H1 (cell line): ENCODE measurements at regions not wholly inside any gene's neighbourhood (a gene's known extent, or its start where the extent isn't known, plus 50 kb on each side); places are given as distances from the start of the nearest gene placed in this dataset.

Experiments used
- CTCF ChIA-PET: fragments of 300-600 bp; sonication (Branson Sonifier 250); formaldehyde crosslinking; loops from one replicate; lab custom pipeline; 2021; ENCODE audit not compliant: partially characterized antibody; lab: Charles Lee
- POLR2A ChIA-PET: fragments of 300-600 bp; sonication (Branson Sonifier 250); formaldehyde crosslinking; loops from one replicate; lab custom pipeline; 2021; ENCODE audit warnings: inconsistent platforms; ENCODE audit not compliant: partially characterized antibody; lab: Charles Lee
- DNase-seq, 2 experiments: peaks; one replicate each; pipeline versions ENCODE4 v3.0.0 to v3.0.0-alpha.2; 2010 to 2022; ENCODE audit warnings: low spot score in 2 of 2, low read depth in 1 of 2, mixed read lengths in 1 of 2
- FAIRE-seq: peaks from 2 replicates; lab custom pipeline; 2011; peaks lifted over from hg19 to GRCh38; lab: Jason Lieb, UNC
- H2AFZ ChIP-seq: 2 replicates; pipeline ENCODE4 v1.8.1; 2012; ENCODE audit warnings: low read length, inconsistent platforms
- H2AK5ac ChIP-seq: 2 replicates; pipeline ENCODE4 v1.6.1; 2013; ENCODE audit warnings: low read depth, low read length
- H2BK120ac ChIP-seq: replicated peaks from 2 replicates; pipeline ENCODE3; 2013; ENCODE audit warnings: low read depth, low read length, inconsistent platforms
- H2BK12ac ChIP-seq: 2 replicates; pipeline ENCODE4 v1.6.1; 2013; ENCODE audit warnings: low read depth, low read length
- H2BK15ac ChIP-seq: 2 replicates; pipeline ENCODE4 v1.6.1; 2013; ENCODE audit warnings: low read length
- H2BK20ac ChIP-seq: 2 replicates; pipeline ENCODE4 v1.6.1; 2013; ENCODE audit warnings: low read length
- H2BK5ac ChIP-seq: 2 replicates; pipeline ENCODE4 v1.6.1; 2013; ENCODE audit warnings: low read depth, low read length
- H3K14ac ChIP-seq: 2 replicates; pipeline ENCODE4 v1.6.1; 2013; ENCODE audit warnings: inconsistent platforms; ENCODE audit not compliant: insufficient read length
- H3K18ac ChIP-seq: 2 replicates; pipeline ENCODE4 v1.6.1; 2013; ENCODE audit warnings: low read length; ENCODE audit errors: extremely low read depth
- H3K23ac ChIP-seq: 2 replicates; pipeline ENCODE4 v1.6.1; 2013; ENCODE audit warnings: inconsistent platforms; ENCODE audit not compliant: insufficient read length
- H3K23me2 ChIP-seq: 2 replicates; pipeline ENCODE4 v1.6.1; 2013; ENCODE audit warnings: low read depth, low read length
- H3K27ac ChIP-seq: 2 replicates; pipeline ENCODE4 v1.6.1; 2011; ENCODE audit warnings: low read depth, low read length, inconsistent platforms
- H3K27me3 ChIP-seq, 4 experiments: replicated peaks in 1 of 4; 1 replicate in 1 of 4; 2 replicates in 3 of 4; pipeline versions ENCODE4 v1.6.1 to v1.8.1; 2011 to 2013; ENCODE audit warnings: low read length in 3 of 4, mild to moderate bottlenecking in 3 of 4, inconsistent platforms in 2 of 4, mixed read lengths in 2 of 4, moderate library complexity in 1 of 4; ENCODE audit not compliant: control insufficient read depth in 3 of 4, insufficient read depth in 3 of 4; ENCODE audit errors: extremely low read depth in 1 of 4
- H3K36me3 ChIP-seq, 4 experiments: 2 replicates each; pipeline versions ENCODE4 v1.6.1 to v1.8.1; 2011 to 2013; ENCODE audit warnings: mild to moderate bottlenecking in 4 of 4, low read length in 3 of 4, moderate library complexity in 2 of 4, control low read depth in 1 of 4, inconsistent platforms in 1 of 4; ENCODE audit not compliant: insufficient read depth in 4 of 4, control insufficient read depth in 2 of 4
- H3K4ac ChIP-seq: replicated peaks from 2 replicates; pipeline ENCODE3; 2013; ENCODE audit warnings: low read length, low read depth, mixed read lengths, inconsistent platforms; ENCODE audit not compliant: insufficient read length
- H3K4me1 ChIP-seq, 4 experiments: replicated peaks in 1 of 4; 1 replicate in 1 of 4; 2 replicates in 3 of 4; pipeline versions ENCODE4 v1.6.1 to v1.8.1; 2011 to 2013; ENCODE audit warnings: low read length in 3 of 4, inconsistent platforms in 2 of 4, mixed read lengths in 1 of 4; ENCODE audit not compliant: insufficient read depth in 4 of 4, control insufficient read depth in 3 of 4
- H3K4me2 ChIP-seq, 2 experiments: 2 replicates each; pipeline versions ENCODE4 v1.6.1 to v1.8.1; 2011 to 2013; ENCODE audit warnings: low read depth in 2 of 2, low read length in 2 of 2, control low read depth in 1 of 2, inconsistent platforms in 1 of 2, mild to moderate bottlenecking in 1 of 2; ENCODE audit not compliant: insufficient read depth in 1 of 2
- H3K4me3 ChIP-seq, 4 experiments: fragments of 200-600, 300-600 bp in 1 of 4; sonication (generic), shearing (Covaris generic), sonication (Bioruptor Twin) in 1 of 4; 2 replicates each; pipeline versions ENCODE4 v1.5.1 to v1.8.1; 2011 to 2016; ENCODE audit warnings: low read length in 4 of 4, low read depth in 3 of 4, control low read depth in 2 of 4, inconsistent platforms in 2 of 4, mild to moderate bottlenecking in 2 of 4, mixed read lengths in 1 of 4, moderate library complexity in 1 of 4; ENCODE audit not compliant: insufficient read depth in 2 of 4; ENCODE audit errors: extremely low read depth in 1 of 4
- H3K56ac ChIP-seq: replicated peaks from 2 replicates; pipeline ENCODE3; 2013; ENCODE audit warnings: low read depth, mild to moderate bottlenecking, mixed read lengths, low read length, inconsistent platforms; ENCODE audit not compliant: insufficient read length
- H3K79me1 ChIP-seq: 2 replicates; pipeline ENCODE4 v1.6.1; 2013; ENCODE audit warnings: low read depth, low read length, control low read depth
- H3K79me2 ChIP-seq, 2 experiments: 2 replicates each; pipeline versions ENCODE4 v1.6.1 to v1.8.1; 2012 to 2013; ENCODE audit warnings: low read length in 2 of 2, mild to moderate bottlenecking in 2 of 2, inconsistent platforms in 1 of 2; ENCODE audit not compliant: insufficient read depth in 2 of 2, control insufficient read depth in 1 of 2
- H3K9ac ChIP-seq, 4 experiments: replicated peaks in 1 of 4; 1 replicate in 1 of 4; 2 replicates in 3 of 4; pipeline versions ENCODE4 v1.6.1 to v1.8.1; 2011 to 2013; ENCODE audit warnings: low read depth in 3 of 4, low read length in 3 of 4, control low read depth in 2 of 4, mild to moderate bottlenecking in 2 of 4, moderate library complexity in 2 of 4, inconsistent platforms in 1 of 4; ENCODE audit errors: extremely low read depth in 1 of 4
- H3K9me3 ChIP-seq, 2 experiments: 2 replicates each; pipeline versions ENCODE4 v1.6.1 to v1.8.1; 2012 to 2013; ENCODE audit warnings: mild to moderate bottlenecking in 2 of 2, moderate library complexity in 2 of 2, control low read depth in 1 of 2, inconsistent platforms in 1 of 2, low read depth in 1 of 2, low read length in 1 of 2, mixed read lengths in 1 of 2; ENCODE audit not compliant: insufficient read depth in 2 of 2
- H4K20me1 ChIP-seq, 2 experiments: replicated peaks in 1 of 2; 2 replicates each; pipeline versions ENCODE3 to v1.8.1; 2011 to 2013; ENCODE audit warnings: inconsistent platforms in 2 of 2, low read length in 2 of 2, mild to moderate bottlenecking in 1 of 2; ENCODE audit not compliant: insufficient read depth in 2 of 2, control insufficient read depth in 1 of 2
- H4K5ac ChIP-seq: 2 replicates; pipeline ENCODE4 v1.6.1; 2013; ENCODE audit warnings: low read length, low read depth, mixed read lengths, inconsistent platforms; ENCODE audit not compliant: insufficient read length
- H4K8ac ChIP-seq: 2 replicates; pipeline ENCODE4 v1.8.0; 2013; ENCODE audit warnings: mild to moderate bottlenecking, moderate library complexity, low read length, inconsistent platforms; ENCODE audit not compliant: insufficient read depth; ENCODE audit errors: extremely low read depth
- H4K91ac ChIP-seq: replicated peaks from 2 replicates; pipeline ENCODE3; 2013; ENCODE audit warnings: low read length, mixed read lengths, inconsistent platforms; ENCODE audit not compliant: insufficient read length
- BACH1 ChIP-seq: IDR thresholded peaks from 2 replicates; pipeline ENCODE4 v1.6.1; 2012; ENCODE audit warnings: low read length, improper control_type of control experiment
- RAD21 ChIP-seq, 2 experiments: IDR thresholded peaks in 1 of 2; conservative IDR thresholded peaks in 1 of 2; 2 replicates each; pipeline ENCODE4 v1.6.1; 2011; ENCODE audit warnings: low read depth in 2 of 2, low read length in 2 of 2, improper control_type of control experiment in 1 of 2, inconsistent platforms in 1 of 2, mild to moderate bottlenecking in 1 of 2, moderate library complexity in 1 of 2
- WGBS, 2 experiments: shearing (Covaris generic) in 1 of 2; methylation state at CpG; one replicate each; pipeline versions ENCODE4 v1.1.6 to v1.1.7; 2013 to 2015; ENCODE audit warnings: low lambda C conversion rate in 2 of 2, mixed read lengths in 2 of 2, inconsistent platforms in 1 of 2, low coverage in 1 of 2, missing lambda C conversion rate in 1 of 2; ENCODE audit not compliant: insufficient replicate concordance in 2 of 2, insufficient coverage in 1 of 2, insufficient read length in 1 of 2; ENCODE audit errors: extremely low coverage in 1 of 2, missing lambda C conversion rate in 1 of 2; 5-methylcytosine and 5-hydroxymethylcytosine counted together

DNA sequence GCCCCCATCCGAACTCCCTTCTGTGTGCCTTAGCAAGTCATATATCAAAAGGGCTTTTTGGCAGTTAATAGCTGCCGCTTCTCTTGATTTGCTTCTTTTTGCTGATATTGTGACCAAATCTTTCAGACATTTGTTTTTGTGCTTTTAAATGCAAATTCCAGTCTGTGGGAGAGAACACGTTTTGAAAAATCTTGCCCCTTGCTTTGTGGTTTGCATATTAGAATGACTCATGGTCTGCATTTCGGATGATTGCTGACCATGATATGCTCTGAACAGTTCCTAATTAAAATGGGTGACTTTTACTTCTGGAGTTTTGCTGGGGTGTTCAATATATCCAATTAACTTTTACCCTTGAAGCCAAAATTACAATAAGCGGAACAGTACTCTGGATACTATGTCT, 58.2 kb upstream of the ST6GAL2 start:
- Histone ChIP-seq H3K9ac (no peak overlapping the region), H2BK5ac (no peak overlapping the region), H3K4me1 (no peaks in the 10 kb centered on the region), H2BK12ac (no peak overlapping the region), H2BK15ac (no peak overlapping the region), H3K23me2 (no peaks in the 10 kb centered on the region), H4K20me1 (no peaks in the 10 kb centered on the region), H2BK120ac (no peak overlapping the region), H3K4me3 (no peak overlapping the region), H3K56ac (no peak overlapping the region), H3K27ac (no peak overlapping the region), H4K5ac (no peak overlapping the region), H3K14ac (no peak overlapping the region), H4K91ac (no peak overlapping the region), H3K9me3 (peaks cover 5 to 7% of the 10 kb centered on the region in 2 experiments; a peak in 3 of 4 replicates), H3K27me3 (no peaks in the 10 kb centered on the region), H2BK20ac (no peak overlapping the region), H3K23ac (no peak overlapping the region), H3K4ac (no peak overlapping the region), H2AK5ac (no peak overlapping the region), H3K36me3 (no peaks in the 10 kb centered on the region), H3K18ac (no peak overlapping the region), H4K8ac (no peak overlapping the region), H3K4me2 (no peak overlapping the region), H3K79me1 (no peaks in the 10 kb centered on the region), H3K79me2 (no peaks in the 10 kb centered on the region), H2AFZ (0 out of 2 replicates have a peak overlapping the region, but pooled peaks have one; percentile 24)
- DNase-seq, result no peak
- POLR2A ChIA-PET, result no interaction called here
- 88% methylated on average over 5 of the region's 5 CpGs; no CpG with 5 or more reads in 1 of the 2 experiments for WGBS, 2 experiments
- TF ChIP-seq BACH1, result no peak
- no peak for TF ChIP-seq RAD21 (IDR thresholded peaks at IDR 0.05 in 1 of 2, conservative IDR thresholded peaks at IDR 0.05 in 1 of 2; ENCODE audit: low read depth in 2 of 2, low read length in 2 of 2)
- CTCF ChIA-PET, result no interaction called here
- no peak for FAIRE-seq
